ENCODE measurements at regions not wholly inside any gene's neighbourhood (a gene's known extent, or its start where the extent isn't known, plus 50 kb on each side); places are given as distances from the start of the nearest gene placed in this dataset.

DNA sequence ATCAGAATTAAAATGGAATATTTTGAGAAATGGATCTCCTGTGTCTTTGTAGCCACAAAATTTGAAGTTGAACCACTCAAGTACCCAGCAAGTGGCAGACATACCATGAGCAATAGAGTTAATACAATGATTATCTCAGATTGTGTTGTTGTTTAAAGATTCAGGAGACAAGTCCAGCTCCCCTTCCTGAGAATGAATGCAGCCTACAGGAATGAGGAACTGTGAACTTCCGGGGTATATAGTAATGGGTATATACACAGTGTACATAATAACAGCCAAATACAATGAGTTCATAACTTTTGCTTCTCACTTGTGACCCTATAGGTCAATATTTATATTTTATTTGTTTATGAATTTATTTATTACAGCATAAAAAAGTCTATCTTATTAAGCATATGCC, 445.0 kb downstream of the SETD4 start:
- no peak for TF ChIP-seq POLR2A (IDR thresholded peaks at IDR 0.05)
- no peak for TF ChIP-seq CTCF (IDR thresholded peaks at IDR 0.05)

Data from heart left ventricle (tissue), 13 donors.